ENCODE measurements at regions not wholly inside any gene's neighbourhood (a gene's known extent, or its start where the extent isn't known, plus 50 kb on each side); places are given as distances from the start of the nearest gene placed in this dataset.

DNA sequence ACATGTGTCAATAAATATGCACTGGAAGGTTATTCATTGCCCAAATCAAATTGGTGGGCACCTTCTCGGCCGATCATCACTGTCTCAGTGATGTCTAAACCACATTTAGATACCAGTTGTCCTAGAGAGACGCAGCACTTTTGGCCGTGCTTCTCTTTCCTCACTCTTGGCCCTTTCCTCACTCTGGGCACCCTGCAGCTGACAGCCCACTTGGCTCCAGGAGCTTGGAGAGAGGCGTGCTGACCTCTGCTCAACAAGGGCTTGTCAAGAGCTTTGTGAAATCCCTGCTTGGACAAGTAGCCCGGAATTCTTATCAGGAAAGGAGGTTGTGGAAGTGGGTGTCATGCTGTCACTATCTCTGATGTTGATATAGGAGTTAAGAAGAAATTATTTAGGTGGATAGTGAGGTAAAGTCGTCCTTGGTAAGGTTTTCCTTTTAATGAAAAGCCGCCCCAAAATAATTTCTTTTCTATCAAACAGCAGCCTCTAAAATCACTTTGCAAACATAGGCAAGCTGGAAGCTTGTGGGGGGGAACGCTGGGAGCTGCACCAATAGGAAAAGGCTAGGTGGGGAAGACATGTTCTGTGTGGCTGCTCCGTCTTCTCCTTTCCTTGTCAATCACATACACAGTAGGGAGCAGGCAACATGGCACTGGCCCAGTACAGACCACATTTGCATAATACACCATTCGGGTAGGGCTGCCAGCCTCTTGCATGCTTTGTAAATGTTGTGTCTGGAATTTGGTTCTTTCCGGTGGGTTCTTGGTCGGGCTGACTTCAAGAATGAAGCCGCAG, 126.8 kb upstream of the UBE3A start:
- H3K9me3 ChIP-seq (ENCODE audit: insufficient read depth, low read depth, low read length): no peaks in the 10 kb centered on the region
- no peaks in the 10 kb centered on the region for H3K36me3 Mint-ChIP-seq (ENCODE audit: low read depth, unreplicated experiment)

DNA sequence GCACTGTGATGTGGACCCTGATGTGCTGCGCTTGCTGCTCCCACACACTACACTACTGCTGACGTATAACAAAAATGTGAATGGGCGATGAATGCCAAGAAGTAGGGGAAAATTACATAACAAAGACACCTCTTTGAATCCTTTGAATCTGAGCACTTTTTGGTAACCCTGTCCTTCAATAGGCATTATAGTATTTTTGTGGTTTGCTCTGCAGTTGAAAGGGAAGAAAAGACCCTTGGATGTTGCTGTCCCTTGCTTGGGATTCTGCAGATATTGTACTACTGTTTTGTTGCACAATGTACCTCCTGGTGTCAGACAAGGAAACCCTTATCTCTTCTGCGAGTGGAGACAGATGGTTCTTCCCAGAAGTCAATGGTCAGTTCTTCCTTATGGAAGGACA, 124.8 kb upstream of the UBE3A start:
- Mint-ChIP-seq H3K36me3 (ENCODE audit: low read depth, unreplicated experiment) (no peaks in the 10 kb centered on the region), H3K4me1 (ENCODE audit: low read depth, unreplicated experiment) (peaks cover 6% of the 10 kb centered on the region), H3K27ac (ENCODE audit: unreplicated experiment) (no peak overlapping the region), H3K9me3 (ENCODE audit: unreplicated experiment) (peaks cover 8% of the 10 kb centered on the region), H3K4me3 (ENCODE audit: unreplicated experiment) (no peak overlapping the region), H3K27me3 (ENCODE audit: low read depth, unreplicated experiment) (peaks cover 6% of the 10 kb centered on the region)
- Histone ChIP-seq H2AFZ (ENCODE audit: low read depth, low read length) (no peak overlapping the region), H3K27me3 (ENCODE audit: insufficient read depth, low read length) (no peaks in the 10 kb centered on the region), H3K27ac (ENCODE audit: low read depth, low read length) (no peak overlapping the region), H3K4me3 (ENCODE audit: insufficient read depth, low read depth, low read length) (no peak overlapping the region), H3K36me3 (ENCODE audit: insufficient read depth, low read length) (no peaks in the 10 kb centered on the region), H3K9ac (ENCODE audit: low read length) (no peak overlapping the region), H3K9me3 (ENCODE audit: insufficient read depth, low read depth, low read length) (no peaks in the 10 kb centered on the region), H3K79me2 (ENCODE audit: insufficient read depth, low read length) (no peaks in the 10 kb centered on the region), H3K4me2 (ENCODE audit: low read length) (no peak overlapping the region), H4K20me1 (ENCODE audit: insufficient read depth, low read length) (no peaks in the 10 kb centered on the region), H3K4me1 (ENCODE audit: insufficient read depth, low read length) (no peaks in the 10 kb centered on the region)
- no peak for DNase-seq (ENCODE audit: low read depth)
- no peak for FAIRE-seq
- TF ChIP-seq, protein P1, sequence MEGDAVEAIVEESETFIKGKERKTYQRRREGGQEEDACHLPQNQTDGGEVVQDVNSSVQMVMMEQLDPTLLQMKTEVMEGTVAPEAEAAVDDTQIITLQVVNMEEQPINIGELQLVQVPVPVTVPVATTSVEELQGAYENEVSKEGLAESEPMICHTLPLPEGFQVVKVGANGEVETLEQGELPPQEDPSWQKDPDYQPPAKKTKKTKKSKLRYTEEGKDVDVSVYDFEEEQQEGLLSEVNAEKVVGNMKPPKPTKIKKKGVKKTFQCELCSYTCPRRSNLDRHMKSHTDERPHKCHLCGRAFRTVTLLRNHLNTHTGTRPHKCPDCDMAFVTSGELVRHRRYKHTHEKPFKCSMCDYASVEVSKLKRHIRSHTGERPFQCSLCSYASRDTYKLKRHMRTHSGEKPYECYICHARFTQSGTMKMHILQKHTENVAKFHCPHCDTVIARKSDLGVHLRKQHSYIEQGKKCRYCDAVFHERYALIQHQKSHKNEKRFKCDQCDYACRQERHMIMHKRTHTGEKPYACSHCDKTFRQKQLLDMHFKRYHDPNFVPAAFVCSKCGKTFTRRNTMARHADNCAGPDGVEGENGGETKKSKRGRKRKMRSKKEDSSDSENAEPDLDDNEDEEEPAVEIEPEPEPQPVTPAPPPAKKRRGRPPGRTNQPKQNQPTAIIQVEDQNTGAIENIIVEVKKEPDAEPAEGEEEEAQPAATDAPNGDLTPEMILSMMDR (IDR thresholded peaks at IDR 0.05; ENCODE audit: insufficient read depth, low read depth, low read length): no peak
- TF ChIP-seq EZH2 (IDR thresholded peaks at IDR 0.05; ENCODE audit: insufficient read depth, low read length): no peak

More for the DNA sequence above, 126.8 kb upstream of the UBE3A start:
- Histone ChIP-seq H3K4me3 (ENCODE audit: insufficient read depth, low read depth, low read length) (no peak overlapping the region), H3K4me2 (ENCODE audit: low read length) (no peak overlapping the region), H3K4me1 (ENCODE audit: insufficient read depth, low read length) (no peaks in the 10 kb centered on the region), H3K27me3 (ENCODE audit: insufficient read depth, low read length) (no peaks in the 10 kb centered on the region), H3K27ac (ENCODE audit: low read depth, low read length) (no peak overlapping the region), H3K36me3 (ENCODE audit: insufficient read depth, low read length) (no peaks in the 10 kb centered on the region), H4K20me1 (ENCODE audit: insufficient read depth, low read length) (no peaks in the 10 kb centered on the region), H3K79me2 (ENCODE audit: insufficient read depth, low read length) (no peaks in the 10 kb centered on the region), H3K9ac (ENCODE audit: low read length) (no peak overlapping the region), H2AFZ (ENCODE audit: low read depth, low read length) (no peak overlapping the region)
- Mint-ChIP-seq H3K27me3 (ENCODE audit: low read depth, unreplicated experiment) (no peaks in the 10 kb centered on the region), H3K9me3 (ENCODE audit: unreplicated experiment) (peaks cover 8% of the 10 kb centered on the region), H3K4me3 (ENCODE audit: unreplicated experiment) (no peak overlapping the region), H3K4me1 (ENCODE audit: low read depth, unreplicated experiment) (peaks cover 6% of the 10 kb centered on the region), H3K27ac (ENCODE audit: unreplicated experiment) (no peak overlapping the region)
- FAIRE-seq: no peak
- TF ChIP-seq, protein P1 (IDR thresholded peaks at IDR 0.05; ENCODE audit: insufficient read depth, low read depth, low read length): no peak
- TF ChIP-seq EZH2 (IDR thresholded peaks at IDR 0.05; ENCODE audit: insufficient read depth, low read length): no peak
- DNase-seq (ENCODE audit: low read depth): no peak

DNA sequence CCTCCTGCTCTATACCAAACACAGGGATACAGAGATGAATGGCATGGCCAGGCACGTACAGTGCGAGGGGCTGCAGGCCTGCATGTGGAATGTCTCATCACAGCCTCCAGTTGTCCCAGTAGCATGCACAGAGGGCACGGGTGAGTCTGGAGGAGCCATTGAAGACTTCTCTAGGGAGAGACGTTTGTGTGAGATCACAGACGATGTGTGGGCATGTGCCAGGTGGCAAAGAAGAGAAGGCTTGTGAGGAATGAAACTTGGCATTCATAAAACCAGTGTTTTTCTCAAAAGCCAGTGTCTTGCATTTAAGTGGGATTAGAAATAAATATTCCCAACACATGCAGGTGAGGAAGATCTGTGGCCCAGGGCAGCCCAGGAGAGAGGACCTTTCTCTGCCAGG, 119.1 kb upstream of the UBE3A start:
- TF ChIP-seq, protein P1 (IDR thresholded peaks at IDR 0.05; ENCODE audit: insufficient read depth, low read depth, low read length): no peak
- no peak for TF ChIP-seq EZH2 (IDR thresholded peaks at IDR 0.05; ENCODE audit: insufficient read depth, low read length)
- Histone ChIP-seq H3K4me1 (ENCODE audit: insufficient read depth, low read length) (no peaks in the 10 kb centered on the region), H3K79me2 (ENCODE audit: insufficient read depth, low read length) (no peaks in the 10 kb centered on the region), H2AFZ (ENCODE audit: low read depth, low read length) (no peak overlapping the region), H3K9me3 (ENCODE audit: insufficient read depth, low read depth, low read length) (no peaks in the 10 kb centered on the region), H3K27ac (ENCODE audit: low read depth, low read length) (no peak overlapping the region), H4K20me1 (ENCODE audit: insufficient read depth, low read length) (no peaks in the 10 kb centered on the region), H3K4me2 (ENCODE audit: low read length) (no peak overlapping the region), H3K4me3 (ENCODE audit: insufficient read depth, low read depth, low read length) (no peak overlapping the region), H3K36me3 (ENCODE audit: insufficient read depth, low read length) (no peaks in the 10 kb centered on the region), H3K9ac (ENCODE audit: low read length) (no peak overlapping the region), H3K27me3 (ENCODE audit: insufficient read depth, low read length) (no peaks in the 10 kb centered on the region)
- no peak for FAIRE-seq
- no peak overlapping the region for H3K4me3 Mint-ChIP-seq (ENCODE audit: unreplicated experiment)
- H3K4me1 Mint-ChIP-seq (ENCODE audit: low read depth, unreplicated experiment): peaks cover 3% of the 10 kb centered on the region
- DNase-seq (ENCODE audit: low read depth): no peak
- H3K27ac Mint-ChIP-seq (ENCODE audit: unreplicated experiment): no peak overlapping the region
- peaks cover 13% of the 10 kb centered on the region for H3K27me3 Mint-ChIP-seq (ENCODE audit: low read depth, unreplicated experiment)
- H3K9me3 Mint-ChIP-seq (ENCODE audit: unreplicated experiment): peaks cover 3% of the 10 kb centered on the region
- no peaks in the 10 kb centered on the region for H3K36me3 Mint-ChIP-seq (ENCODE audit: low read depth, unreplicated experiment)

All from astrocyte (in vitro differentiated cells and primary cell).